Panc1 (cell line): ENCODE measurements at regions not wholly inside any gene's neighbourhood (a gene's known extent, or its start where the extent isn't known, plus 50 kb on each side); places are given as distances from the start of the nearest gene placed in this dataset.

ENCODE experiments used
- ATAC-seq: fragments of 200-7000 bp; cut with Tn5 transposase; 2 replicates; pipeline ENCODE4 v1.9.1; 2020; ENCODE audit warnings: mild to moderate bottlenecking, moderate library complexity
- BruUV-seq: library from RNA; stranded (reverse); fragments of 400-500 nt; replicated peaks from 2 replicates; lab custom pipeline; 2021; lab: Mats Ljungman, UMichigan
- CTCF ChIA-PET: fragments of 300-600 bp; sonication (Branson Sonifier 250); formaldehyde crosslinking; loops from one replicate; lab custom pipeline; 2022; ENCODE audit warnings: antibody characterized with exemption; lab: Charles Lee
- POLR2A ChIA-PET: fragments of 300-600 bp; sonication (Branson Sonifier 250); formaldehyde crosslinking; loops from one replicate; lab custom pipeline; 2022; ENCODE audit warnings: antibody characterized with exemption; lab: Charles Lee
- DNase-seq: peaks from one replicate; pipeline ENCODE4 v3.0.0-alpha.2; 2010; ENCODE audit warnings: low read depth, low spot score
- H3K27ac ChIP-seq: 2 replicates; pipeline ENCODE4 v1.5.1; 2011; ENCODE audit warnings: mild to moderate bottlenecking, low read length, inconsistent platforms
- H3K27me3 ChIP-seq: fragments of 200-500 bp; sonication (Bioruptor generic); 2 replicates; pipeline ENCODE4 v1.6.0; 2014; ENCODE audit warnings: low read length, inconsistent platforms; ENCODE audit not compliant: control insufficient read depth, insufficient read depth
- H3K36me3 ChIP-seq: fragments of 200-500 bp; sonication (Bioruptor generic); 2 replicates; pipeline ENCODE4 v1.5.1; 2014; ENCODE audit warnings: inconsistent platforms, mild to moderate bottlenecking, low read length, moderate library complexity; ENCODE audit not compliant: control insufficient read depth, insufficient read depth
- H3K4me1 ChIP-seq: 2 replicates; pipeline ENCODE4 v1.5.1; 2011; ENCODE audit warnings: inconsistent platforms, mild to moderate bottlenecking, low read length, moderate library complexity; ENCODE audit not compliant: control insufficient read depth, insufficient read depth
- H3K4me3 ChIP-seq, 2 experiments: 2 replicates each; pipeline ENCODE4 v1.5.1; 2011 to 2012; ENCODE audit warnings: low read depth in 2 of 2, low read length in 2 of 2, mild to moderate bottlenecking in 2 of 2, inconsistent platforms in 1 of 2, moderate library complexity in 1 of 2
- H3K9me3 ChIP-seq: fragments of 200-500 bp; sonication (Bioruptor generic); 2 replicates; pipeline ENCODE4 v1.5.1; 2014; ENCODE audit warnings: low read depth, mild to moderate bottlenecking, inconsistent platforms, low read length, moderate library complexity; ENCODE audit not compliant: control insufficient read depth, insufficient read depth
- POLR2AphosphoS5 ChIP-seq: IDR thresholded peaks from 2 replicates; pipeline ENCODE4 v1.6.1; 2012; ENCODE audit warnings: mild to moderate bottlenecking, low read depth, low read length, moderate library complexity
- SIN3A ChIP-seq: IDR thresholded peaks from 2 replicates; pipeline ENCODE4 v1.6.1; 2012; ENCODE audit warnings: low read depth, mild to moderate bottlenecking, low read length, moderate library complexity, borderline replicate concordance; ENCODE audit not compliant: insufficient read depth
- TCF7L2 ChIP-seq: IDR thresholded peaks from 2 replicates; pipeline ENCODE4 v1.6.1; 2011; ENCODE audit warnings: mild to moderate bottlenecking, low read depth, low read length, inconsistent platforms
- in situ Hi-C: cut with HindIII; loops from 2 replicates; pipeline ENCODE4 v1.10.0; 2016; ENCODE audit warnings: low sequenced_read_pairs, low pct_unique_long_range_greater_than_20kb
- intact Hi-C: fragments of 100-400 bp; cut with micrococcal nuclease; formaldehyde crosslinking; loops from one replicate; pipeline ENCODE4 v1.10.0; 2022; ENCODE audit not compliant: unreplicated experiment
- TF ChIP-seq, protein P1 (sequence below): fragments of 450-650 bp; IDR thresholded peaks from 2 replicates; pipeline ENCODE4 v1.5.1; 2017; ENCODE audit warnings: mild to moderate bottlenecking
- TF ChIP-seq, protein P2 (sequence below), 2 experiments: IDR thresholded peaks; 2 replicates each; pipeline ENCODE4 v1.6.1; 2011 to 2012; ENCODE audit warnings: low read depth in 2 of 2, control low read depth in 1 of 2, low read length in 1 of 2, mild to moderate bottlenecking in 1 of 2, moderate library complexity in 1 of 2; ENCODE audit not compliant: insufficient read depth in 1 of 2

DNA sequence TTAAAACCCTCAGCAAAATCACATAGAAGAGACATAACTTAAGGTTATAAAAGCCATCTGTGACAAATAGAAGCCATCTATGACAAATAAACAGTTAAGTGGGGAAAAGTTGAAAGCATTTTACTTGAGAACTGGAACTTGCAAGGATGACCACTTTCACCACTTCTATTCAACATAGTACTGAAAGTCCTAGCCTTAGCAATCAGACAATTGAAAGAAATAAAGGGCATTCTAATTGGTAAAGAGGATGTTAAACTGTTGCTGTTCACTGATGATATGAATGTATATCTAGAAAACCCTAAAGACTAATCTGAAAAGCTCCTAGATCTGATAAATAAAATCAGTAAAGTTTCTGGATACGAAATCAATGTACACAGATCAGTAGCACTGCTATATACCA, 186.9 kb upstream of the SATB1 start:
- TF ChIP-seq POLR2AphosphoS5 (no peak), TCF7L2 (no peak), SIN3A (no peak)
- TF ChIP-seq, protein P1, sequence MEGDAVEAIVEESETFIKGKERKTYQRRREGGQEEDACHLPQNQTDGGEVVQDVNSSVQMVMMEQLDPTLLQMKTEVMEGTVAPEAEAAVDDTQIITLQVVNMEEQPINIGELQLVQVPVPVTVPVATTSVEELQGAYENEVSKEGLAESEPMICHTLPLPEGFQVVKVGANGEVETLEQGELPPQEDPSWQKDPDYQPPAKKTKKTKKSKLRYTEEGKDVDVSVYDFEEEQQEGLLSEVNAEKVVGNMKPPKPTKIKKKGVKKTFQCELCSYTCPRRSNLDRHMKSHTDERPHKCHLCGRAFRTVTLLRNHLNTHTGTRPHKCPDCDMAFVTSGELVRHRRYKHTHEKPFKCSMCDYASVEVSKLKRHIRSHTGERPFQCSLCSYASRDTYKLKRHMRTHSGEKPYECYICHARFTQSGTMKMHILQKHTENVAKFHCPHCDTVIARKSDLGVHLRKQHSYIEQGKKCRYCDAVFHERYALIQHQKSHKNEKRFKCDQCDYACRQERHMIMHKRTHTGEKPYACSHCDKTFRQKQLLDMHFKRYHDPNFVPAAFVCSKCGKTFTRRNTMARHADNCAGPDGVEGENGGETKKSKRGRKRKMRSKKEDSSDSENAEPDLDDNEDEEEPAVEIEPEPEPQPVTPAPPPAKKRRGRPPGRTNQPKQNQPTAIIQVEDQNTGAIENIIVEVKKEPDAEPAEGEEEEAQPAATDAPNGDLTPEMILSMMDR = no peak
- TF ChIP-seq, protein P2, sequence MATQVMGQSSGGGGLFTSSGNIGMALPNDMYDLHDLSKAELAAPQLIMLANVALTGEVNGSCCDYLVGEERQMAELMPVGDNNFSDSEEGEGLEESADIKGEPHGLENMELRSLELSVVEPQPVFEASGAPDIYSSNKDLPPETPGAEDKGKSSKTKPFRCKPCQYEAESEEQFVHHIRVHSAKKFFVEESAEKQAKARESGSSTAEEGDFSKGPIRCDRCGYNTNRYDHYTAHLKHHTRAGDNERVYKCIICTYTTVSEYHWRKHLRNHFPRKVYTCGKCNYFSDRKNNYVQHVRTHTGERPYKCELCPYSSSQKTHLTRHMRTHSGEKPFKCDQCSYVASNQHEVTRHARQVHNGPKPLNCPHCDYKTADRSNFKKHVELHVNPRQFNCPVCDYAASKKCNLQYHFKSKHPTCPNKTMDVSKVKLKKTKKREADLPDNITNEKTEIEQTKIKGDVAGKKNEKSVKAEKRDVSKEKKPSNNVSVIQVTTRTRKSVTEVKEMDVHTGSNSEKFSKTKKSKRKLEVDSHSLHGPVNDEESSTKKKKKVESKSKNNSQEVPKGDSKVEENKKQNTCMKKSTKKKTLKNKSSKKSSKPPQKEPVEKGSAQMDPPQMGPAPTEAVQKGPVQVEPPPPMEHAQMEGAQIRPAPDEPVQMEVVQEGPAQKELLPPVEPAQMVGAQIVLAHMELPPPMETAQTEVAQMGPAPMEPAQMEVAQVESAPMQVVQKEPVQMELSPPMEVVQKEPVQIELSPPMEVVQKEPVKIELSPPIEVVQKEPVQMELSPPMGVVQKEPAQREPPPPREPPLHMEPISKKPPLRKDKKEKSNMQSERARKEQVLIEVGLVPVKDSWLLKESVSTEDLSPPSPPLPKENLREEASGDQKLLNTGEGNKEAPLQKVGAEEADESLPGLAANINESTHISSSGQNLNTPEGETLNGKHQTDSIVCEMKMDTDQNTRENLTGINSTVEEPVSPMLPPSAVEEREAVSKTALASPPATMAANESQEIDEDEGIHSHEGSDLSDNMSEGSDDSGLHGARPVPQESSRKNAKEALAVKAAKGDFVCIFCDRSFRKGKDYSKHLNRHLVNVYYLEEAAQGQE (IDR thresholded peaks at IDR 0.05; ENCODE audit: insufficient read depth in 1 of 2, low read depth in 2 of 2, low read length in 1 of 2) = no peak
- no peaks in the 10 kb centered on the region for H3K27me3 ChIP-seq
- ATAC-seq = no peak
- H3K27ac ChIP-seq = no peak overlapping the region
- H3K4me3 ChIP-seq = no peak overlapping the region
- no peak for DNase-seq
- no TSS peak for BruUV-seq
- in situ Hi-C loops = no loop called here
- intact Hi-C loops = no loop called here
- H3K9me3 ChIP-seq = no peaks in the 10 kb centered on the region
- POLR2A ChIA-PET = no interaction called here
- no peaks in the 10 kb centered on the region for H3K36me3 ChIP-seq
- CTCF ChIA-PET = no interaction called here
- H3K4me1 ChIP-seq = no peaks in the 10 kb centered on the region

DNA sequence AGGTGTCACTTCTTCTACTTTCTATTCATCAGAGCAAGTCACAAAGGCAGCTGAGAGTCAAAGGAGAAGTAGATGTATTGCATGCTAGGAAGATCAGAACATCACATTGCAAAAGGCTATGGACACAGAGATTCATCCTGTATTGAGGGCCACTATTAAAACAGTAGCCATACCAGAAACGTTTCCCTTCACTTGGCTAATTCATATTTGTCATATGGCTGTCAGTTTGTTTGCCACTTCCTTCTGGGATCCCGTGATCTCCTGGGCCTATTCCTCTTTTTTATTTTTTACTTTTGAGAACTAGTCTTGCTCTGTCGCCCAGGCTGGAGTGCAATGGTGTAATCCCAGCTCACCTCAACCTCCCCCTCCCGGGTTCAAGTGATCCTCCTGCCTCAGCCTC, 184.0 kb upstream of the SATB1 start:
- H3K9me3 ChIP-seq = no peaks in the 10 kb centered on the region
- no peaks in the 10 kb centered on the region for H3K27me3 ChIP-seq
- CTCF ChIA-PET = no interaction called here
- no peak overlapping the region for H3K27ac ChIP-seq
- TF ChIP-seq, protein P2 (IDR thresholded peaks at IDR 0.05; ENCODE audit: insufficient read depth in 1 of 2, low read depth in 2 of 2, low read length in 1 of 2) = no peak
- TF ChIP-seq SIN3A (no peak), POLR2AphosphoS5 (no peak), TCF7L2 (no peak)
- TF ChIP-seq, protein P1 = no peak
- in situ Hi-C loops (no loop called here), intact Hi-C loops (no loop called here)
- BruUV-seq = no TSS peak
- POLR2A ChIA-PET = no interaction called here
- no peaks in the 10 kb centered on the region for H3K36me3 ChIP-seq
- H3K4me3 ChIP-seq = no peak overlapping the region
- no peaks in the 10 kb centered on the region for H3K4me1 ChIP-seq
- no peak for DNase-seq
- ATAC-seq = no peak
